ENCODE measurements at regions not wholly inside any gene's neighbourhood (a gene's known extent, or its start where the extent isn't known, plus 50 kb on each side); places are given as distances from the start of the nearest gene placed in this dataset.
"Not testable (repeated sequence)": the region's sequence is repeated elsewhere in the genome, so short reads cannot be mapped to it uniquely, and the experiment has no call there.

- Histone ChIP-seq H3F3A (ENCODE audit: low read depth) (no peaks in the 10 kb centered on the region), H3K36me3 (no peaks in the 10 kb centered on the region), H3K9ac (no peak overlapping the region), H3K4me3 (no peak overlapping the region), H3K27me3 (no peaks in the 10 kb centered on the region), H3K4me2 (no peak overlapping the region), H3K9me3 (ENCODE audit: low read depth) (no peaks in the 10 kb centered on the region), H2AFZ (replicated peaks) (no peak overlapping the region), H4K20me1 (ENCODE audit: low read depth) (no peaks in the 10 kb centered on the region), H3K27ac (no peak overlapping the region), H3K79me2 (ENCODE audit: low read depth) (no peaks in the 10 kb centered on the region), H3K4me1 (no peaks in the 10 kb centered on the region)
- TF ChIP-seq CTCF (IDR thresholded peaks at IDR 0.05) (no peak), EZH2 (IDR thresholded peaks at IDR 0.05) (no peak), EZH2phosphoT487 (IDR thresholded peaks at IDR 0.05) (no peak)
- no peak for DNase-seq (ENCODE audit: low spot score)
- Mint-ChIP-seq H3K27ac (no peak overlapping the region), H3K27me3 (ENCODE audit: insufficient read depth, low read depth) (peaks cover 2% of the 10 kb centered on the region), H3K4me1 (peaks cover 3% of the 10 kb centered on the region), H3K4me3 (no peak overlapping the region), H3K36me3 (no peaks in the 10 kb centered on the region), H3K9me3 (no peaks in the 10 kb centered on the region)
Measured at GRCh38 chr14:30402846-30403245, 156.1 kb upstream of the G2E3 start.

- no peaks in the 10 kb centered on the region for H3F3A ChIP-seq (ENCODE audit: low read depth)
Measured at GRCh38 chr14:30403791-30404190, 155.2 kb upstream of the G2E3 start.

GRCh38 chr14:30409508-30410015, 149.4 kb upstream of the G2E3 start:
- not testable (repeated sequence) for H3K9me3 Mint-ChIP-seq; H4K20me1 ChIP-seq (ENCODE audit: low read depth); H2AFZ ChIP-seq (replicated peaks); DNase-seq (ENCODE audit: low spot score); H3K4me3 Mint-ChIP-seq; H3K36me3 ChIP-seq; H3K36me3 Mint-ChIP-seq; H3K4me2 ChIP-seq; H3K9me3 ChIP-seq (ENCODE audit: low read depth); H3K27ac Mint-ChIP-seq; H3K27me3 ChIP-seq; H3K27ac ChIP-seq; H3K79me2 ChIP-seq (ENCODE audit: low read depth); H3K9ac ChIP-seq; H3K4me3 ChIP-seq; H3K27me3 Mint-ChIP-seq (ENCODE audit: insufficient read depth, low read depth); H3K4me1 Mint-ChIP-seq; H3F3A ChIP-seq (ENCODE audit: low read depth); H3K4me1 ChIP-seq

More at GRCh38 chr14:30403791-30404190, 155.2 kb upstream of the G2E3 start:
- no peaks in the 10 kb centered on the region for H3K9me3 Mint-ChIP-seq
- Histone ChIP-seq H3K27me3 (no peaks in the 10 kb centered on the region), H3K9ac (no peak overlapping the region), H3K79me2 (ENCODE audit: low read depth) (no peaks in the 10 kb centered on the region), H3K27ac (no peak overlapping the region), H3K4me1 (no peaks in the 10 kb centered on the region), H3K4me2 (no peak overlapping the region), H2AFZ (replicated peaks) (no peak overlapping the region), H3K4me3 (no peak overlapping the region), H3K9me3 (ENCODE audit: low read depth) (no peaks in the 10 kb centered on the region), H4K20me1 (ENCODE audit: low read depth) (no peaks in the 10 kb centered on the region), H3K36me3 (no peaks in the 10 kb centered on the region)
- no peaks in the 10 kb centered on the region for H3K36me3 Mint-ChIP-seq
- peaks cover 2% of the 10 kb centered on the region for H3K27me3 Mint-ChIP-seq (ENCODE audit: insufficient read depth, low read depth)
- no peak for TF ChIP-seq EZH2 (IDR thresholded peaks at IDR 0.05)
- TF ChIP-seq EZH2phosphoT487 (IDR thresholded peaks at IDR 0.05) = no peak
- no peak for TF ChIP-seq CTCF (IDR thresholded peaks at IDR 0.05)
- no peak for DNase-seq (ENCODE audit: low spot score)
- peaks cover 3% of the 10 kb centered on the region for H3K4me1 Mint-ChIP-seq
- H3K27ac Mint-ChIP-seq = no peak overlapping the region
- H3K4me3 Mint-ChIP-seq = no peak overlapping the region

- no peaks in the 10 kb centered on the region for H3K79me2 ChIP-seq (ENCODE audit: low read depth)
- H2AFZ ChIP-seq (replicated peaks) = no peak overlapping the region
- Mint-ChIP-seq H3K27me3 (ENCODE audit: insufficient read depth, low read depth) (no peaks in the 10 kb centered on the region), H3K4me1 (peaks cover 5% of the 10 kb centered on the region), H3K27ac (no peak overlapping the region), H3K4me3 (no peak overlapping the region), H3K9me3 (peaks cover 3% of the 10 kb centered on the region), H3K36me3 (no peaks in the 10 kb centered on the region)
- no peak for DNase-seq (ENCODE audit: low spot score)
- H3K4me2 ChIP-seq = no peak overlapping the region
- H3F3A ChIP-seq (ENCODE audit: low read depth) = no peaks in the 10 kb centered on the region
- H3K9me3 ChIP-seq (ENCODE audit: low read depth) = no peaks in the 10 kb centered on the region
- no peaks in the 10 kb centered on the region for H3K36me3 ChIP-seq
- H3K4me3 ChIP-seq = no peak overlapping the region
- no peak for TF ChIP-seq CTCF (IDR thresholded peaks at IDR 0.05)
- no peak for TF ChIP-seq EZH2phosphoT487 (IDR thresholded peaks at IDR 0.05)
- no peak for TF ChIP-seq EZH2 (IDR thresholded peaks at IDR 0.05)
- H3K9ac ChIP-seq = no peak overlapping the region
- no peaks in the 10 kb centered on the region for H3K27me3 ChIP-seq
- no peaks in the 10 kb centered on the region for H3K4me1 ChIP-seq
- H3K27ac ChIP-seq = no peak overlapping the region
- H4K20me1 ChIP-seq (ENCODE audit: low read depth) = no peaks in the 10 kb centered on the region
Measured at GRCh38 chr14:30410986-30411385, 148.0 kb upstream of the G2E3 start.

- H3K36me3 Mint-ChIP-seq; DNase-seq (ENCODE audit: low spot score); H3F3A ChIP-seq (ENCODE audit: low read depth); H3K27ac Mint-ChIP-seq; H3K27me3 ChIP-seq; H3K4me3 Mint-ChIP-seq; H3K27ac ChIP-seq; H4K20me1 ChIP-seq (ENCODE audit: low read depth); H3K4me1 ChIP-seq; H2AFZ ChIP-seq (replicated peaks); H3K79me2 ChIP-seq (ENCODE audit: low read depth); H3K4me3 ChIP-seq; H3K9me3 Mint-ChIP-seq; H3K27me3 Mint-ChIP-seq (ENCODE audit: insufficient read depth, low read depth); H3K4me2 ChIP-seq; H3K36me3 ChIP-seq; H3K9me3 ChIP-seq (ENCODE audit: low read depth); H3K9ac ChIP-seq: not testable (repeated sequence)
- peaks cover 12% of the 10 kb centered on the region for H3K4me1 Mint-ChIP-seq
Measured at GRCh38 chr14:30413184-30413583, 145.8 kb upstream of the G2E3 start.

Measured in neural progenitor cell (in vitro differentiated cells).